Activated naive CD4-positive, alpha-beta T cell treated with anti-CD3 and anti-CD28 coated beads, Interleukin-2, amount 50 U/mL, for 16 hours (primary cell): ENCODE measurements at regions not wholly inside any gene's neighbourhood (a gene's known extent, or its start where the extent isn't known, plus 50 kb on each side); places are given as distances from the start of the nearest gene placed in this dataset.
"Not testable (repeated sequence)": the region's sequence is repeated elsewhere in the genome, so short reads cannot be mapped to it uniquely, and the experiment has no call there.

Experiments
- DNase-seq: peaks from one replicate; pipeline ENCODE4 v3.0.0-alpha.2; 2020

- no peak for DNase-seq
These were observed 130.9 kb downstream of the MYCN start for GRCh38 chr2:16071039-16071864.

- no peak for DNase-seq
These were observed 130.3 kb downstream of the MYCN start for GRCh38 chr2:16070648-16070971.

GRCh38 chr2:16069933-16070647 lies 129.7 kb downstream of the MYCN start:
- DNase-seq: no peak

- no peak for DNase-seq
These were observed 129.2 kb downstream of the MYCN start for GRCh38 chr2:16069663-16069932.

- no peak for DNase-seq
These were observed 128.2 kb downstream of the MYCN start for GRCh38 chr2:16068552-16068940.

- DNase-seq: no peak
These were observed 127.7 kb downstream of the MYCN start for GRCh38 chr2:16067866-16068551.

- no peak for DNase-seq
These were observed 127.1 kb downstream of the MYCN start for GRCh38 chr2:16067444-16067843.

- no peak for DNase-seq
These were observed 126.7 kb downstream of the MYCN start for GRCh38 chr2:16067037-16067406.

GRCh38 chr2:16066261-16067036 lies 126.1 kb downstream of the MYCN start:
- no peak for DNase-seq

GRCh38 chr2:16065272-16066069 lies 125.1 kb downstream of the MYCN start:
- not testable (repeated sequence) for DNase-seq

GRCh38 chr2:16064745-16065144 lies 124.4 kb downstream of the MYCN start:
- DNase-seq: no peak

GRCh38 chr2:16063955-16064633 lies 123.7 kb downstream of the MYCN start:
- no peak for DNase-seq

GRCh38 chr2:16063251-16063850 lies 123.0 kb downstream of the MYCN start:
- DNase-seq: no peak

- DNase-seq: no peak
These were observed 122.3 kb downstream of the MYCN start for GRCh38 chr2:16062471-16063250.

GRCh38 chr2:16061441-16062217 lies 121.3 kb downstream of the MYCN start:
- no peak for DNase-seq

GRCh38 chr2:16060936-16061338 lies 120.6 kb downstream of the MYCN start:
- DNase-seq: no peak

- no peak for DNase-seq
These were observed 120.0 kb downstream of the MYCN start for GRCh38 chr2:16060125-16060935.

GRCh38 chr2:16059393-16060016 lies 119.2 kb downstream of the MYCN start:
- DNase-seq: no peak
